IPS-18a (cell line): ENCODE measurements at regions not wholly inside any gene's neighbourhood (a gene's known extent, or its start where the extent isn't known, plus 50 kb on each side); places are given as distances from the start of the nearest gene placed in this dataset.

Source experiments
- H3K27ac ChIP-seq: one replicate; pipeline ENCODE4 v1.5.1; 2013; ENCODE audit warnings: low read length
- H3K27me3 ChIP-seq: one replicate; pipeline ENCODE4 v1.6.1; 2013; ENCODE audit warnings: mild to moderate bottlenecking, low read length; ENCODE audit not compliant: control insufficient read depth, insufficient read depth
- H3K36me3 ChIP-seq: one replicate; pipeline ENCODE4 v1.6.1; 2013; ENCODE audit warnings: low read depth, low read length; ENCODE audit not compliant: control insufficient read depth
- H3K4me1 ChIP-seq: one replicate; pipeline ENCODE4 v1.6.1; 2013; ENCODE audit warnings: low read depth, low read length; ENCODE audit not compliant: control insufficient read depth
- H3K4me3 ChIP-seq: one replicate; pipeline ENCODE4 v1.5.1; 2013; ENCODE audit warnings: low read length
- H3K9ac ChIP-seq: one replicate; pipeline ENCODE4 v1.6.1; 2013; ENCODE audit warnings: mild to moderate bottlenecking, low read length, moderate library complexity
- H3K9me3 ChIP-seq: one replicate; pipeline ENCODE4 v1.6.1; 2013; ENCODE audit warnings: low read depth, low read length; ENCODE audit not compliant: control insufficient read depth

GRCh38 chr6:74879234-74879633 lies 326.6 kb downstream of the COL12A1 start:
- Histone ChIP-seq H3K4me3 (no peak overlapping the region), H3K27me3 (no peaks in the 10 kb centered on the region), H3K9me3 (no peaks in the 10 kb centered on the region), H3K9ac (no peak overlapping the region), H3K36me3 (no peaks in the 10 kb centered on the region), H3K4me1 (no peaks in the 10 kb centered on the region), H3K27ac (no peak overlapping the region)

- Histone ChIP-seq H3K27ac (no peak overlapping the region), H3K4me3 (no peak overlapping the region), H3K4me1 (no peaks in the 10 kb centered on the region), H3K9ac (no peak overlapping the region), H3K27me3 (no peaks in the 10 kb centered on the region), H3K9me3 (no peaks in the 10 kb centered on the region), H3K36me3 (no peaks in the 10 kb centered on the region)
Measured at GRCh38 chr6:74875193-74875592, 330.7 kb downstream of the COL12A1 start.

- H3K9me3 ChIP-seq: no peaks in the 10 kb centered on the region
- H3K27ac ChIP-seq: no peak overlapping the region
- H3K4me1 ChIP-seq: no peaks in the 10 kb centered on the region
- H3K9ac ChIP-seq: no peak overlapping the region
- H3K4me3 ChIP-seq: no peak overlapping the region
- H3K36me3 ChIP-seq: no peaks in the 10 kb centered on the region
- H3K27me3 ChIP-seq: no peaks in the 10 kb centered on the region
Measured at GRCh38 chr6:74872754-74873476, 332.9 kb downstream of the COL12A1 start.

GRCh38 chr6:74871757-74872156 lies 334.1 kb downstream of the COL12A1 start:
- Histone ChIP-seq H3K27me3 (no peaks in the 10 kb centered on the region), H3K4me3 (no peak overlapping the region), H3K9ac (no peak overlapping the region), H3K27ac (no peak overlapping the region), H3K9me3 (no peaks in the 10 kb centered on the region), H3K36me3 (no peaks in the 10 kb centered on the region), H3K4me1 (no peaks in the 10 kb centered on the region)

- Histone ChIP-seq H3K27ac (no peak overlapping the region), H3K27me3 (no peaks in the 10 kb centered on the region), H3K36me3 (no peaks in the 10 kb centered on the region), H3K9ac (no peak overlapping the region), H3K4me3 (no peak overlapping the region), H3K4me1 (no peaks in the 10 kb centered on the region), H3K9me3 (no peaks in the 10 kb centered on the region)
Measured at GRCh38 chr6:74870403-74870802, 335.4 kb downstream of the COL12A1 start.

- no peak overlapping the region for H3K9ac ChIP-seq
- H3K4me3 ChIP-seq: no peak overlapping the region
- H3K27me3 ChIP-seq: no peaks in the 10 kb centered on the region
- no peaks in the 10 kb centered on the region for H3K36me3 ChIP-seq
- no peak overlapping the region for H3K27ac ChIP-seq
- no peaks in the 10 kb centered on the region for H3K9me3 ChIP-seq
- no peaks in the 10 kb centered on the region for H3K4me1 ChIP-seq
Measured at GRCh38 chr6:74867291-74867690, 338.6 kb downstream of the COL12A1 start.

- Histone ChIP-seq H3K9me3 (no peaks in the 10 kb centered on the region), H3K4me1 (no peaks in the 10 kb centered on the region), H3K4me3 (no peak overlapping the region), H3K36me3 (no peaks in the 10 kb centered on the region), H3K27ac (no peak overlapping the region), H3K27me3 (no peaks in the 10 kb centered on the region), H3K9ac (no peak overlapping the region)
Measured at GRCh38 chr6:74863968-74864367, 341.9 kb downstream of the COL12A1 start.

GRCh38 chr6:74860456-74860855 lies 345.4 kb downstream of the COL12A1 start:
- no peaks in the 10 kb centered on the region for H3K36me3 ChIP-seq
- H3K9ac ChIP-seq: no peak overlapping the region
- no peaks in the 10 kb centered on the region for H3K9me3 ChIP-seq
- no peaks in the 10 kb centered on the region for H3K27me3 ChIP-seq
- H3K4me3 ChIP-seq: no peak overlapping the region
- H3K27ac ChIP-seq: no peak overlapping the region
- no peaks in the 10 kb centered on the region for H3K4me1 ChIP-seq

- H3K4me1 ChIP-seq: no peaks in the 10 kb centered on the region
- no peak overlapping the region for H3K9ac ChIP-seq
- no peaks in the 10 kb centered on the region for H3K27me3 ChIP-seq
Measured at GRCh38 chr6:74857157-74857556, 348.7 kb downstream of the COL12A1 start.

GRCh38 chr6:74853991-74854390 lies 351.9 kb downstream of the COL12A1 start:
- Histone ChIP-seq H3K9ac (no peak overlapping the region), H3K9me3 (no peaks in the 10 kb centered on the region), H3K4me3 (no peak overlapping the region), H3K36me3 (no peaks in the 10 kb centered on the region), H3K4me1 (no peaks in the 10 kb centered on the region), H3K27me3 (no peaks in the 10 kb centered on the region), H3K27ac (no peak overlapping the region)

More at GRCh38 chr6:74857157-74857556, 348.7 kb downstream of the COL12A1 start:
- Histone ChIP-seq H3K27ac (no peak overlapping the region), H3K36me3 (no peaks in the 10 kb centered on the region), H3K4me3 (no peak overlapping the region), H3K9me3 (no peaks in the 10 kb centered on the region)

- Histone ChIP-seq H3K9ac (no peak overlapping the region), H3K4me3 (no peak overlapping the region), H3K9me3 (no peaks in the 10 kb centered on the region), H3K27me3 (no peaks in the 10 kb centered on the region), H3K36me3 (no peaks in the 10 kb centered on the region), H3K27ac (no peak overlapping the region), H3K4me1 (no peaks in the 10 kb centered on the region)
Measured at GRCh38 chr6:74851596-74851995, 354.3 kb downstream of the COL12A1 start.

- H3K9me3 ChIP-seq: no peaks in the 10 kb centered on the region
- no peak overlapping the region for H3K4me3 ChIP-seq
- H3K27ac ChIP-seq: no peak overlapping the region
- no peaks in the 10 kb centered on the region for H3K4me1 ChIP-seq
- no peak overlapping the region for H3K9ac ChIP-seq
- no peaks in the 10 kb centered on the region for H3K27me3 ChIP-seq
- no peaks in the 10 kb centered on the region for H3K36me3 ChIP-seq
Measured at GRCh38 chr6:74840953-74841352, 364.9 kb downstream of the COL12A1 start.
